ENCODE measurements at regions not wholly inside any gene's neighbourhood (a gene's known extent, or its start where the extent isn't known, plus 50 kb on each side); places are given as distances from the start of the nearest gene placed in this dataset.

DNA sequence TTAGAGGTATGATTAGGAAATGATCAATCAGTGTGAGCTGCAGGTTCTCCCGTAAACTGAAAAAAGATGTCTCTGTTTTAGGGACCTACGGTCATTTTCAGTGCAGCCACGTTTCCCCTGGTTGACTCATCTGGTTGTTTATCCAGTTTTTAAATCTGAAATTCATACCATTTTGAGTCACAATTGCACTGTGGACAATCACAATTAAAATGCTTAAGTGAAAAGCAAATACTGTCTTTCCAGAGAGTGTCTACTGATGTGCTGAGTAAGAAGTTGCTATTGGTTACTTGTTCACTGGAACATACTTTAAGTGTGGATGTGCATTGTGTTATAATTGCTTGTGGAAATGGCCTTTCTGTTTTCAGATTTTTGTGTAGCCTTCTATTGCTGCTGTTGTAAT, 305.1 kb upstream of the SASH1 start:
- no peak for DNase-seq (ENCODE audit: low read depth, low spot score)

DNA sequence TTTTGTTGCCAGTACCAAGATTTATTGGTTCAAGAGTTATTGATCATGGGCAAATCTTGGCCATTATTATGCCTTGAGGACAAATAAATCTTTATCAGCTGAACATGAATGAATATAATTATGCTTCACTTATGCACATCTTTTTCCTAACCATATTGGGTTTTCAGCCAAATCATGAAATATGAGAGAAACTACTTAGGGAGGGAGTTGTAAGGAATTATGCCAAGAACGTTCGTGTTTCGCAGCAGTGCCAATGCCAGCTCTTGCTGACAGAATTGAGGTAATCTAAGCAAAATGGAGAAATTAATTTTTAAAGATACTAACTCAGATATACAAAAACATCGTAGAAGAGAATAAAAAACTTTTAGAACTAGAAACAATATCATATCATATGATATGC, 301.1 kb upstream of the SASH1 start:
- no peak for DNase-seq (ENCODE audit: low read depth, low spot score)

DNA sequence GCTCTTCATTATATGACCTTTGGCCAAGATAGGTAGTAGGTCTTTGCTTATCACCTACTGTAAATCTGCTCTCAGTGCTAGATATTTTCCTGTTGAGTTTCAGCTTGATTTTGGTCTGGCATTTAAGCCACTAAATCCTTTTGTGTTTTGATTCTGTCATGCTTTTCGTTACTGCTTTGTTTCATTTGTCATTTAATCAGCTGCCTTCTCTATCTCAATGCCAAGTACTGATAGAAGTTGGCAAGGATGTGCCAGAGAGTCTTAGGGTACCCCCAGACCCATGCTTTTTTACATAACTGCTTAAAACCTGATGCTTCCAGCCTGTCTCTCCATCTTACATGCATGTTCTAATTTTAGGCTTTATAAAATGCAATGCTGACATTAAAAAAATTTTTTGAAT, 300.1 kb upstream of the SASH1 start:
- no peak for DNase-seq (ENCODE audit: low read depth, low spot score)

DNA sequence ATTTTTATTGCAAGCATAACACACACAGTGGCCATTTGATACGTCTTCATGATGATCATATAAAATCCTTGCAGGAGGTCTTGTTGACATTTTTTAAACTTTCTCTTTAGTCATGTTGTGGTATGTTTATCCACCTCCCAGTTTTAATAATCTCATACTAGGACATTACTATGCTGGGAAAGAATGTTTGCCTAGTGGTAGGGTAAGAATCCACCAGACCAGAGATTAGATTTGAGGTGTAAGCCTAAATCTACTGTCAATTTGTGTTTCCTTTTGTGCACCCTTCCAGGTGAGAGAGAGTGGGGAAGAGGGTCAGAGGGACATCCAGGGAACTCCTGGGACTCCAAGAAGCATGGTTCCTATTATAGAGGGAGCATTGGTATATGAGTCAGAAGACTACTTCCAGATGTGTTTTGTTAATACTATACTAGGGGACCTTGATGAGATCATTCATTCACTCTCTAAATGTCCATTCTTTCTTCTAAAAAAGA, 298.3 kb upstream of the SASH1 start:
- no peak for DNase-seq (ENCODE audit: low read depth, low spot score)

DNA sequence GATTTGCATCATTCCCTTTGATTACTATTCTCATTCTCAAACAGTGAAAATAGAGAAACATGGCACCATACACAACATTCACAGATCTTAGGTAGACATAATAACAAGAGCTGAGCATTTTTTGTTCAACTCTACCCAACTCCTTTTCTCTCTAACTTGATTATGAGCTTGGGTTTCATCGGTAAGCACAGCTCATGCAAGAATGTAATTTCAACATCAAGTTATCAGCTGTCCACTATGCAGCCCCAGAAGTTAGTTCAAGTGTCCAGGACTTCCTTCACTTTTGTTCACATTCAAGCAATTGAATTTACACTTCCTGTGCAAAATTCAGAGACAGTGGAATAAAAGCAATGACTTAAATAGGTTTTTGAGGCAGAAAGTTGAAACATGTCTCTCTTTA, 297.7 kb upstream of the SASH1 start:
- DNase-seq (ENCODE audit: low read depth, low spot score): no peak

DNA sequence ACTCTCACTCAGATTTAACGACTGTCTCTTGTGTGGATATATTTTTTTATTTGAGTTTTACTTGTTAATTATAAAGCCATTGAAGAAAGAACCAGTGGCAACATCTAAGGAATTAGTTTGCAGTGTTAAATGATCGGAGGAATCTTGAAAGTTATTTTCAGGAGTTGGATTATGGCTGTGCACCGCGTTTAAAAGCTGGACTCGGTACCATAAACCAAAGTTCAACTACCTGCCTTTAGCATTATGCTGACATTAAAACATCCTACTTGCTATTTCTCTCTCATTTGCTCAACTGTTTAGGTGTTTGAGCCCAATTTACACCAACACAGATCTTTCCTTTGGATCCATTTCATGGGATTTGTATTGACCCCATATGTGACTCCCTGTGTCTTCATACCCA, 289.4 kb upstream of the SASH1 start:
- no peak for DNase-seq (ENCODE audit: low read depth, low spot score)

DNA sequence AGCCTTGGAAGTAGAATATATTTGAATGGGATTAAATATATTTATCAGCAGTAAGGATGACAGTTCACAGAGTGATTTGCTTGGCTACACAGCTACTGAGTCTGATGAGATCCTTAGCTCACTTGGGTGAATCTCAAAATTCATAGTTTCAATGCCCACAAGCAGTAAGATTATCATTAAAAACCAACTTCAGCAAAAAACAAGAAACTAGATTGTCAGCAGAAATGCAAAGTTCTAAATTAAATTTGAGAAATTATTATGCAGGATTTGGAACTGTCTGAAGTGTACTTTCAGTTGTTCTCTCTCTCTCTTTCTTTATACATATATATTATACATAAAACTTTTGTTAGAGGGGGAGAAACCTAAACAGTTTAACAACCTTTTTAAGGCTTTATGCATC, 288.8 kb upstream of the SASH1 start:
- DNase-seq (ENCODE audit: low read depth, low spot score): no peak

DNA sequence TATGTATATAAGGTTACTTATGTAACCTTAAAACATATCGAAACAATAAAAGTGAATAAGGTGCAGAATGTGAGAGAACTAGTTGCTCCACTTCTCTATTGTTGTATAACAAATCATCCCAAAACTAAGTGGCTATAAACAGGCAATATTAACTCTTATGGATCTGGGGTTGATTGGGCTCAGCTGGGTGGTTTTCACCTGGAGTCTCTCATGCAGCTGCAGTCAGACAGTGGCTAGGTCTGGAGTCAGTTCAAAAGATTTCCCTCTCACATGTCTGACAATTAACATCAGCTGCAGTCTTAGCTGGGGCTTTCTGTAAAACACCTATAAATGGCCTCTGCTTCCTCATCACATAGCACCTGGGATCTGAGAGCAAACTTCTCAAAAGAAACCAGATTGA, 288.4 kb upstream of the SASH1 start:
- DNase-seq (ENCODE audit: low read depth, low spot score): no peak

DNA sequence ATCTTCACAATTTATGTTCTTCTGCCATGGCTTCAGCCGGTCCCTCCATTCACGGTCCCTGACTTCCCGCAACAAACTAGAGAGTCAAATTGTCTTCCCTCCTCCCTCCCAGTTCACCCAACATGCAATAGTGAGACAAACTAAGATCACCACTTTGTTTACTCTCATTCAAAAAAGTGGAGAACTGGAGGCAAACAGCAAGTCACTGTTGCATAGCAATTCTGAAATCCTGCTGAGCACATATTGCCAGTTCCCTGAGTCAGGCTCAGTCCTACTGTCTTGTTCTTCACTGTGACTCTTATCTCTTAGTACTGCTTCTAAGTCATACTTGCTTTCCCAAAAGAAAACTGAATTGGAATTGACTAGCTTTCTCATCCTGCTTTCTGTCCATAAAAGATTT, 287.2 kb upstream of the SASH1 start:
- DNase-seq (ENCODE audit: low read depth, low spot score): no peak

DNA sequence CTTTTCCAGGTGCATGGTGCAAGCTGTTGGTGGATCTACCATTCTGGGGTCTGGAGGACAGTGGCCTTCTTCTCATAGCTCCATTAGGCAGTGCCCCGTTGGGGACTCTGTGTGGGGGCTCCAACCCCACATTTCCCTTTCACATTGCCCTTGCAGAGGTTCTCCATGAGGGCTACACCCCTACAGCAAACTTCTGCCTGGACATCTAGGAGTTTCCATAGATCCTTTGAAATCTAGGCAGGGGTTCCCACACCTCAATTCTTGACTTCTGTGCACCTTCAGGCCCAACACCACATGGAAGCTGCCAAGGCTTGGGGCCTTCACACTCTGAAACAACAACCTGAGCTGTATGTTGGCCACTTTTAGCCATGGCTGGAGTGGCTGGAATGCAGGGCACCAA, 282.8 kb upstream of the SASH1 start:
- DNase-seq (ENCODE audit: low read depth, low spot score): no peak

DNA sequence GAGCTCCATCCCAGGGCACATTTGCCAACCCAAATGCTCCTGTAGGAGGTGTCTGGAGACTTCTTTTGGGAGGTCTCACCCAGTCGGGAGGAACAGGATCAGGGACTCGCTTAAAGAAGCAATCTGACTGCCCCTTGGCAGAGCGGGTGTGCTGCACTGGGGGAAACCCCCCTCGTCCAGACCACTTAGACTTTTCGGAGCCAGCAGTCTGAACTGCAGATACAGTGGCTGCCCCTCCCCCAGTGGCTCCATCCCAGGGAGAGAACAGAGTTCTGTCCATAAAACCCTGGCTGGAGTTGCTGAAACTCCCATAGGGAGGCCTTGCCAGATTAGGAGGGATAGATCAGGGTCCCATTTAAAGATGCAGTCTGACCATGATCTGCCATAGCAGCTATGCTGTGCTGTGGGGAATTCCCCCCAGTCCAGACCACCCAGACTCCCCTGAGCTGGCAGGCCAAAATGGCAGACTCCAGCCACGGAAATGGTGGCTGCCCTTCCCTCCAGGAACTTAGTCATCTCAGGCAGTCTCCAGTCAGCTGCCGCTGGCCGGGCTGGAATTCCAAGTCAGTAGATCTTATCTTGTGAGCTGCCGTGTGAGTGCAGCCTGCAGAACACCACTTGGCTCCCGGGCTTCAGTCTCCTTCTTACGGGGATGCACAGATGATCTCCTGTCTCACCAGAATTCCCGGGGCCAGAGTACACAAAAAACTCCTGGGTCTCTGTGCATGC, 278.1 kb upstream of the SASH1 start:
- DNase-seq (ENCODE audit: low read depth, low spot score): no peak

DNA sequence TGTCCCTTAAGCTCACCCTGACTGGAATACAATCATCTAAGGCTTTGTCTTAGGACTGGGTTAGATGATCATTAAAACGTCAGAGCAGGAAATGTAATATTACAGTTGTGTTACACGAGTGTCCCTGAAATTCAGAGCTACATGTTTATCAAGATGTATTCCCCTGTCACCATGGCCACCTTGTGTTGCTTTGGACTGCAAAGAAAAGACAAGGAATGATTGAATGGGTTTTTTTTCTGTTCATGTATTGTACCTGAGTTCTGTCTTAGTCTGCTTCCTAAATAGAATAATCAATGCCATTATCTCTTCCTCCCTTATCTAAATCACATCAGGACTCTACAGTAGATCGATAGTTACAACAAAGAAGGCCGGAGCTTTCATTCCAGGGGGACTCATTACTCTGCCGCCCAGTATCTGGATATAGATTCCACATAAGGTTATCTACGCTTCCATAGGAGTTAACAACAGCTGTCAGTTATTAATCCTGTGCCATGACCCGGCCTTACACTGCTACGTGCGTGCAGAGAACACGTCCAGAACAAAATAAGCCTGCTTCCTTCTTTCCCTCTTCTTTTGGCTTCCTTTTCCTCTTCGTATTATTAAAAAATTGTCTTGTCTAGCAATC, 274.1 kb upstream of the SASH1 start:
- no peak for DNase-seq (ENCODE audit: low read depth, low spot score)

DNA sequence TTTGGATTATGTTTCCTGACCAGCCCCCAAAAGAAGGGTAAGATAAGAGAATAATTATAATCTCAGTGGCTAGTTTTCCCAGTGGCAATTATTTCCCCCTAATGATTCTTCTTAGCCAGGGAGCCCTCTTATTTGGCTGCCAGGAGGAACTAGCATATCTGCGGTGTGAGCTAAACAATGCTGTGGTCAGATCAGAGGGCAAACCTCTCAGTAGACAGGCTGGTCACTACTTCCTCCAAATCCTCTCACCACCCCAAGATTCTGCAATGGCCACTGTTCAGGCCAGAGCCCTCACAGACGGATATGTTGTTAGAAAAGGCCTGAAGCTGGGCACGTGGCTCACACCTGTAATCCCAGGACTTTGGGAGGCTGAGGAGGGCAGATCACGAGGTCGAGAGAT, 273.4 kb upstream of the SASH1 start:
- DNase-seq (ENCODE audit: low read depth, low spot score): no peak

DNA sequence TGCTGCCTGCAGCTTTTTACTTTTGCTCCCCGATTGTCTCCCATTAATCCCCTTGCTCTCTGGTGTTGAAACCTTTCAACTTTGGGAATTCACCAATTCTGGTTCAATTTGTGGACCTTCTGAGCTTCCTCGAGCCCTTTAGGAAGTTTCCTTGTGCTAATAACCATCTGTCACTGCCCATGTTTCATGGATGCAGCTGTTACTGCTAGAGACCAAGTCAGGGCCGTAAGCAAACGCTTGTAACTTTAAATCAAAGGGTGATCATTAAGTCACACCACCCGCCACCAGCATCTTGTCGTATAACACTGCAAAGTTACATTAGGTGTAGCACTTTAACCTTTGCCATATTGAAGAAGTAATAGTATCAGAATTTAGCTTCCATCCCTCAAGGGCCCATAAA, 268.3 kb upstream of the SASH1 start:
- DNase-seq (ENCODE audit: low read depth, low spot score): no peak

DNA sequence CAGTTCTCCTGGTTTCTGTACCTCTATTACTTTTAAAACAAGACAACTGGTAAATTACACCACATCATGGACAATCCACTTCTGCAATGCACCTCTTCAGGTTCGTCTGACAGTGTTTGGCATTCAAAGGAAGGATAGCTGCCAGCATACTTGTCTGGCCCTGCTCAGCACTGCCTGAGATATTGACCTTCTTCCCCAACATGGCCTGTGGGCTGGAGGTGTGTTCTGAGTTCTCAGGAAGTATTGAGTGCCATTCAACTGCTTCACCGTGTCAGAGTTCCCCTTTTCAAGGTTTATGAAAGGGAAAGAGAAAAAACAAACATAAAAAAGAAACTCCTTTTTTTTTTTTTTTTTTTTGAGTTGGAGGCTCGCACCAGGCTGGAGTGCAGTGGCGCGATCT, 267.9 kb upstream of the SASH1 start:
- DNase-seq (ENCODE audit: low read depth, low spot score): no peak

DNA sequence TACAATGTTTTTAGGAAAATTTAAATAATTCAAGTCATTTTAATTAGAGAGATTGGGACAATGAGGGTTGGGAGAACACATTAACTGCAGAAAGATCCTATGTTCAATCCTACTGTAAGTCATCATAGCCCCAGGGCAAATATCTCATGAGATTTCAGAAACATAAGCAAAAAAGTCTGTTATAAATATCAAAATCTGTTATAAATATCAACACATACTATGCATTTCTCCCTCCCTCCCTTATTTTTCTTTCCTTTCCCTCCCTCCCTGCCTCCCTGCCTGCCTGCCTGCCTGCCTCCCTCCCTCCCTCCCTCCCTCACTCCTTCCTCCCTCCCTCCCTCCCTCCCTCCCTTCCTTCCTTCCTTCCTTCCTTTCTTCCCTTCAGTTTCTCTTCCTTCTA, 267.3 kb upstream of the SASH1 start:
- DNase-seq (ENCODE audit: low read depth, low spot score): no peak

DNA sequence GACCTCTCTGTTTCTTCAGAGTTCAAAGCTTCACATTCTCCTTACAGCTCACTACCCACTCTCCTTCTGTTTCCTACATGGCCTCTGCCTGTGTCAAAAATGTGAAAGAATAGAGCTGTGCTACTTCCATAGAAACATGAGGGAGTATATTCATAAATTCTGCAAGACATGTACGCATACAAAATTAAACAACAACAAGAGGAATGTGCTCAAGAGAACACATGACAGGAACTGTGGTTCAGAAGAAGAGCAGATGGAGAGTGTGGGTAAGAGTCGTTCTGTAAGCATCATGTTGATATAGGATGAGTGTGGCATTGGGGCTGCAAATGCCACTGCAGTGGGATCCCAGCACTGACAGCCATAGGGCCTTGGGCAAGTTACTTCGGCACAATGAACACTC, 266.6 kb upstream of the SASH1 start:
- DNase-seq (ENCODE audit: low read depth, low spot score): no peak

DNA sequence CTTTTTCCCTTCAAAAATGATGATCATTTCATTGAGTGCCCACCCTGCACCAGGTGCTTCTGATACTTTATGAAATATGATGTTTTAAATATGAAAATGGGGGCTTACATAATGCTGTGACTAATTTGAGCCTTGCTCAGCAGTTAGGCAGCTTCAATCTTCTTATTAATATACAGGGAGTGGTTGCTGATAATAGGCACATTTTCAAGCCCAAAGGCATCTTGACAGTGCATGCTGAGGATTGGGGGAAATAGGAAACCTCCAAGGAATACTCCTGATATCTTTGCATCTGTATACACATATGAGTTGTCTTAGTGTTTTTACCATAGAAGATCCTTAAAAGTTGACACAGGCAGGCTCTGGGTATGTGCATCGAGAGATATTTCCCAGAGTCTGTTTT, 262.3 kb upstream of the SASH1 start:
- DNase-seq (ENCODE audit: low read depth, low spot score): no peak

DNA sequence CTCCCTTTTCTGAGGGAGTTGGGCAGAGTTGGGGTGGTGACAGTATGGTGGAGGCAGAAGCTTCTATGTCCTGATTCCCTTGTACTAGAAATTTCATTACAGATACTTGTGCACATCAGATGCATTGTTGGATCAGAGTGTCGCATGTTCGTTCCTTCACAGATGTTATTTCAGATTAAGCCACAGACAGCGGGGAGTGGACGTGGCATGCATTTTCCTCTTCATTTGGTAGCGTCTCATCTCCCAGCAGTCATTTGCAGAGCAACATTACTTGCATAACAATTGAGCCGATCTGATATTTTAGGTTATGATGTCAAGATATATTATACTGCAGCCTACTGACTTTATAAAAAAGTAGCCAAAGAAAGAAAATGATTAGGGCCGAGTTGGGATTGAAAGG, 261.6 kb upstream of the SASH1 start:
- no peak for DNase-seq (ENCODE audit: low read depth, low spot score)

DNA sequence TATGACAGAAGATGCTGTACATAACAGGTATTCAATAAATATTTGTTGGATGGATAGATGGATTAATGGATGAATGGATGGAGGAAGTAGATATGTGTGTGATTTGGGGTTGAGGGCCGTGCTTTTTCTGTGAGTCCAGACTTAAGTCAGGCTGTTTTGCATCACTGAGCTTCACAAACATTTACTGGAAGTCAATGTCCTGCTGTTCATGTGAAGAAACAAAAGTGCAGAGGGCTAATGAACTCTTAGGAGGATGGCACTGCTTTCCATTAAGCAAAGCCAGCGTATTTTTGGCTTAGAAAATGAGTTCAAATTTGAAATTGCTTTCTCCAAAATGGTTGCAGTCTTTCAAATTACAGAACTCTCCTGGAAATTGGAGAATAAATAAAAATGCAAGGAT, 260.6 kb upstream of the SASH1 start:
- DNase-seq (ENCODE audit: low read depth, low spot score): no peak

DNA sequence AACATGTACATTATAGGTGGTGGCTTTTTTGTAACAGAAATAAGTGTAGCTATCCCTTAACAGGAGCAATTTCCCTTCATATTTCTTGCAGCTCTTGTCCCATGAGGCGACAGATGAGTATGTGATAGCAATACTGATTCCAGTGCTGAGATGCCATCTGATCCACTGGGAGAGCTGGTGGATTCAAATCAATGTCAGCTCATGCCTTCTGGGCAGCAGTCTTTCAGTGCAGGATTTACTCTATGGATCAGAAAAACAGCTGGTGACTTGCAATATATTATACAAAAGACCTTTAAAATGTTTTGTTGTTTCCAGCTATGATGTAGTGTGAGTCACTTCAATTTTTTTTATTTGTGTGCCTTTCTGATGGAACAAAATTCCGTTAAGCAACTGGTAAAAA, 259.9 kb upstream of the SASH1 start:
- DNase-seq (ENCODE audit: low read depth, low spot score): no peak

DNA sequence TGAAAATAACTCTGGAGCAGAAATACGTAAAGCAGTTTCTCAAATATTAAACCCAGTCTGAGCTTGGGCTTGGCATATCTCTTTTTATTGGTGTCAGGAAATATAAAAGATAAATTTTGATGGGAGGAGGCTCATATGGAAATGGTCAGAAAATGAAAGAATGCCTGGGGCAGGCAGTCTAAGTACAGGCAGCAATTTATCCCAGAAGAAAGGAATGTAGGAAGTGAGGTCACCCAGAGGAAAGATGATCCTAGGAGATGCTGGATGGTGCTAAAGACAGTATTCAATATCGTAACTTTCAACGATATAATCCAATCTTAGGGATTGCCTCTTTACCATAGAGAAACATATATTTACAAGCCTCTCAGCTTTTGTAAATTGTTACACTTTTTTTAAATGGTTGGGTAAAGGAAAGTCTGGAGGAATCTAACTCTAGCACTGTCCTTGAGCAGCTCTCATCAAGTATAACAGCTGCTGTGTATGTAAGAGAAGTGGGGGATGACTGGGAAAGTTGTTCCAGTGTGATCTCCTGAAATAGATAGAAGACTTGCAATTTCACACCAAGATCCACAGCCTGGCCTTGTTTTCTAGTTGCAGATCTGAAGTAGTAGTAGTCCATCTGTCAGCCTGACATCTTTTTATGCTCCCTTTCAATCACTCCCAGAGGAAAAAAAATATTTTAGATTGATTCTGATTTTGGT, 256.9 kb upstream of the SASH1 start:
- no peak for DNase-seq (ENCODE audit: low read depth, low spot score)

DNA sequence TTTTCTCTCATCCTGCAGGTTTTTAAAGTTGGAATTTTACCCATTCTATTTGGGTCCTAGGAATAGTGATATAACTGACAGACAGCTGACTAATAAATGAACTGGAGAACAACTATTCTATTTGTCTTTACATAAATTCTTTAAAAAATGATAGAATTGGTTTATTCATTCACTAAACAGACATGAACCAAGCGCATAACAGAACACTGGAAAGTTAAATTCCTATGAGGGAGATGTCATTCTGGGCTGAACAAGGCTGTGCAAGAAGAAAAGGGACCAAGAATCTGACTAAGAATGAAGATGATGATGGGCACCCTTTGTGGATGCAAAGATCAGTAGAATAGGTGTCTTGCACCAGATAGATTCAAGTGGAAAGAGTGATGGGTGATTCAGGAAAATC, 256.3 kb upstream of the SASH1 start:
- DNase-seq (ENCODE audit: low read depth, low spot score): no peak
